GM12878 (cell line): ENCODE measurements at regions not wholly inside any gene's neighbourhood (a gene's known extent, or its start where the extent isn't known, plus 50 kb on each side); places are given as distances from the start of the nearest gene placed in this dataset.

Source experiments
- ATAC-seq: fragments of 200-7000 bp; cut with Tn5 transposase; 3 replicates; pipeline ENCODE4 v1.9.1; 2020; ENCODE audit warnings: mild to moderate bottlenecking, moderate library complexity
- BruUV-seq: library from RNA; stranded (reverse); fragments of 400-500 nt; replicated peaks from 2 replicates; lab custom pipeline; 2021; lab: Mats Ljungman, UMichigan
- CTCF ChIA-PET: fragments of 300-600 bp; sonication (Branson Sonifier 250); formaldehyde crosslinking; extraction: SDS; loops from one replicate; lab custom pipeline; 2021; ENCODE audit warnings: inconsistent platforms; lab: Yijun Ruan, JAX
- POLR2A ChIA-PET: fragments of 350-600 bp; formaldehyde crosslinking; extraction: SDS; loops from one replicate; lab custom pipeline; 2021; ENCODE audit warnings: inconsistent platforms; lab: Charles Lee
- RAD21 ChIA-PET: fragments of 300-600 bp; sonication (Branson Sonifier 250); formaldehyde crosslinking; loops from one replicate; lab custom pipeline; 2023; ENCODE audit warnings: antibody characterized with exemption; ENCODE audit not compliant: unreplicated experiment; lab: Charles Lee
- SMC1A ChIA-PET: fragments of 300-600 bp; sonication (Branson Sonifier 250); formaldehyde crosslinking; loops from one replicate; lab custom pipeline; 2023; ENCODE audit not compliant: unreplicated experiment, uncharacterized antibody; lab: Charles Lee
- DNase-seq: peaks from one replicate; pipeline ENCODE4 v3.0.0-alpha.2; 2011; ENCODE audit warnings: low read depth, low spot score
- FAIRE-seq: peaks from 3 replicates; lab custom pipeline; 2011; peaks lifted over from hg19 to GRCh38; lab: Jason Lieb, UNC
- H2AFZ ChIP-seq: 2 replicates; pipeline ENCODE4 v1.6.0; 2011; ENCODE audit warnings: low read depth, low read length, control low read depth; ENCODE audit not compliant: control insufficient read depth
- H3K27ac ChIP-seq: 2 replicates; pipeline ENCODE4 v1.5.1; 2011; ENCODE audit warnings: control low read depth; ENCODE audit not compliant: control insufficient read depth, insufficient read depth
- H3K27me3 ChIP-seq, 2 experiments: replicated peaks in 1 of 2; 2 replicates each; pipeline versions ENCODE4 v1.6.0 to v1.6.1; 2011; ENCODE audit warnings: low read length in 1 of 2; ENCODE audit not compliant: control insufficient read depth in 2 of 2, insufficient read depth in 2 of 2
- H3K36me3 ChIP-seq, 2 experiments: 2 replicates each; pipeline ENCODE4 v1.5.1; 2011; ENCODE audit warnings: low read length in 1 of 2; ENCODE audit not compliant: control insufficient read depth in 2 of 2, insufficient read depth in 2 of 2
- H3K4me1 ChIP-seq: 2 replicates; pipeline ENCODE4 v1.6.1; 2011; ENCODE audit warnings: mild to moderate bottlenecking, low read length, moderate library complexity, mixed read lengths; ENCODE audit not compliant: control insufficient read depth, insufficient read depth
- H3K4me2 ChIP-seq: 2 replicates; pipeline ENCODE4 v1.6.0; 2011; ENCODE audit warnings: control low read depth; ENCODE audit not compliant: control insufficient read depth, insufficient read depth
- H3K4me3 ChIP-seq: fragments of 200-600 bp; sonication (generic); 2 replicates; pipeline ENCODE4 v1.5.1; 2016
- H3K79me2 ChIP-seq: 2 replicates; pipeline ENCODE4 v1.6.0; 2011; ENCODE audit warnings: low read length; ENCODE audit not compliant: control insufficient read depth, insufficient read depth
- H3K9ac ChIP-seq: 2 replicates; pipeline ENCODE4 v1.8.0; 2011; ENCODE audit warnings: low read length, control low read depth, mixed read lengths; ENCODE audit not compliant: control insufficient read depth, insufficient read depth
- H3K9me3 ChIP-seq: replicated peaks from 3 replicates; pipeline ENCODE4 v1.5.1; 2011; ENCODE audit warnings: mild to moderate bottlenecking, low read length; ENCODE audit not compliant: control insufficient read depth, insufficient read depth
- H4K20me1 ChIP-seq: 2 replicates; pipeline ENCODE4 v1.6.0; 2011; ENCODE audit not compliant: control insufficient read depth, insufficient read depth
- BCL11A ChIP-seq: IDR thresholded peaks from 2 replicates; pipeline ENCODE4 v1.6.1; 2011; ENCODE audit warnings: low read depth, low read length
- CBFB ChIP-seq: IDR thresholded peaks from 2 replicates; pipeline ENCODE4 v1.6.1; 2016; ENCODE audit warnings: antibody characterized with exemption, low read depth
- CBX5 ChIP-seq: sonication (generic); IDR thresholded peaks from 2 replicates; pipeline ENCODE4 v1.6.1; 2016; ENCODE audit warnings: low read depth, moderate library complexity, mild to moderate bottlenecking, inconsistent platforms
- ESRRA ChIP-seq: IDR thresholded peaks from 2 replicates; pipeline ENCODE4 v1.6.1; 2012; ENCODE audit warnings: mild to moderate bottlenecking, low read length, improper control_type of control experiment
- JUND ChIP-seq: IDR thresholded peaks from 2 replicates; pipeline ENCODE4 v1.6.1; 2012; ENCODE audit warnings: low read depth, mild to moderate bottlenecking, low read length, improper control_type of control experiment, moderate library complexity
- KLF5 ChIP-seq: fragments of 450-650 bp; IDR thresholded peaks from 2 replicates; pipeline ENCODE4 v1.6.1; 2014; ENCODE audit warnings: mild to moderate bottlenecking; ENCODE audit not compliant: partially characterized antibody
- LARP7 ChIP-seq: fragments of 450-650 bp; IDR thresholded peaks from 2 replicates; pipeline ENCODE4 v1.6.1; 2017; ENCODE audit warnings: mild to moderate bottlenecking
- MEF2A ChIP-seq: IDR thresholded peaks from 2 replicates; pipeline ENCODE4 v1.6.1; 2011; ENCODE audit warnings: low read depth, mild to moderate bottlenecking, low read length, moderate library complexity; ENCODE audit not compliant: insufficient read depth
- MXI1 ChIP-seq: fragments of 150-350 bp; IDR thresholded peaks from 2 replicates; pipeline ENCODE4 v1.6.1; 2011; ENCODE audit warnings: low read depth, mild to moderate bottlenecking, inconsistent platforms, low read length, improper control_type of control experiment
- MYC ChIP-seq: IDR thresholded peaks from 2 replicates; pipeline ENCODE4 v1.6.1; 2011; ENCODE audit warnings: mild to moderate bottlenecking, low read length, moderate library complexity, inconsistent platforms; ENCODE audit not compliant: insufficient read depth, insufficient replicate concordance, insufficient read length, severe bottlenecking
- NFXL1 ChIP-seq: fragments of 450-650 bp; IDR thresholded peaks from 2 replicates; pipeline ENCODE4 v1.6.1; 2017; ENCODE audit warnings: antibody characterized with exemption, mild to moderate bottlenecking, borderline replicate concordance
- POLR2A ChIP-seq: IDR thresholded peaks from 2 replicates; pipeline ENCODE4 v1.6.1; 2011; ENCODE audit warnings: low read depth, mild to moderate bottlenecking, low read length
- SMAD5 ChIP-seq: IDR thresholded peaks from 2 replicates; pipeline ENCODE4 v1.6.1; 2016; ENCODE audit warnings: antibody characterized with exemption, low read depth
- WRNIP1 ChIP-seq: IDR thresholded peaks from 2 replicates; pipeline ENCODE4 v1.6.1; 2011; ENCODE audit warnings: low read depth, low read length, improper control_type of control experiment, borderline replicate concordance
- ZNF24 ChIP-seq: fragments of 450-650 bp; IDR thresholded peaks from 2 replicates; pipeline ENCODE4 v1.6.1; 2017; ENCODE audit warnings: antibody characterized with exemption, mild to moderate bottlenecking
- WGBS: methylation state at CpG from one replicate; pipeline ENCODE4 v1.1.6; 2016; ENCODE audit warnings: low lambda C conversion rate; ENCODE audit not compliant: insufficient replicate concordance, insufficient coverage; ENCODE audit errors: missing lambda C conversion rate; 5-methylcytosine and 5-hydroxymethylcytosine counted together
- in situ Hi-C: fragments of 300-500 bp; cut with MboI; formaldehyde crosslinking; loops from 9 replicates; pipeline ENCODE4 v1.14.3; 2018; ENCODE audit warnings: mixed read lengths
- intact Hi-C: fragments of 100-400 bp; cut with micrococcal nuclease; formaldehyde crosslinking; loops from one replicate; pipeline ENCODE4 v1.14.2; 2022; ENCODE audit not compliant: unreplicated experiment
- TF ChIP-seq, protein P1 (sequence below): IDR thresholded peaks from 2 replicates; pipeline ENCODE4 v1.6.1; 2012; ENCODE audit warnings: mild to moderate bottlenecking, low read depth, low read length
- TF ChIP-seq, protein P2 (sequence below): fragments of 450-650 bp; formaldehyde crosslinking; IDR thresholded peaks from 2 replicates; pipeline ENCODE4 v1.4.0; 2020; ENCODE audit warnings: mild to moderate bottlenecking, moderate library complexity

DNA sequence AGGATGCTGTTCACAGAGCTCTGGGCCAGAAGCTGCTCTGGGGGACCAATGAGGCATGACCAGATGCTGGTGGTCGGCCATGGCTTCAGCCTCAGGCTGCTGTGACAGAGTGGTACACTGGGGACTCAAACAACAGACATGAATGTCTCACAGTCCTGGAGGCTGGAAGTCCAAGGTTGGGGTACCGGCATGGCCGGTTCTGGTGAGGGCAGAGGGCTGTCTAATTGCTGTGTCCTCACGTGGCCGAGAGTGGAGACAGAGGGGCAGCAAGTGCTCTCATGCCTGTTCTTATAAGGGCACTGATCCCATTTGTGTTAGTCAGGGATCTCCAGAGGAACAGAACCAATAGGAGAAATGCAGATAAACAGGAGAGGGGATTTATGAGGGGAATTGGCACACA is 253.5 kb upstream of the C1orf174 start (continued):
- TF ChIP-seq, protein P1, sequence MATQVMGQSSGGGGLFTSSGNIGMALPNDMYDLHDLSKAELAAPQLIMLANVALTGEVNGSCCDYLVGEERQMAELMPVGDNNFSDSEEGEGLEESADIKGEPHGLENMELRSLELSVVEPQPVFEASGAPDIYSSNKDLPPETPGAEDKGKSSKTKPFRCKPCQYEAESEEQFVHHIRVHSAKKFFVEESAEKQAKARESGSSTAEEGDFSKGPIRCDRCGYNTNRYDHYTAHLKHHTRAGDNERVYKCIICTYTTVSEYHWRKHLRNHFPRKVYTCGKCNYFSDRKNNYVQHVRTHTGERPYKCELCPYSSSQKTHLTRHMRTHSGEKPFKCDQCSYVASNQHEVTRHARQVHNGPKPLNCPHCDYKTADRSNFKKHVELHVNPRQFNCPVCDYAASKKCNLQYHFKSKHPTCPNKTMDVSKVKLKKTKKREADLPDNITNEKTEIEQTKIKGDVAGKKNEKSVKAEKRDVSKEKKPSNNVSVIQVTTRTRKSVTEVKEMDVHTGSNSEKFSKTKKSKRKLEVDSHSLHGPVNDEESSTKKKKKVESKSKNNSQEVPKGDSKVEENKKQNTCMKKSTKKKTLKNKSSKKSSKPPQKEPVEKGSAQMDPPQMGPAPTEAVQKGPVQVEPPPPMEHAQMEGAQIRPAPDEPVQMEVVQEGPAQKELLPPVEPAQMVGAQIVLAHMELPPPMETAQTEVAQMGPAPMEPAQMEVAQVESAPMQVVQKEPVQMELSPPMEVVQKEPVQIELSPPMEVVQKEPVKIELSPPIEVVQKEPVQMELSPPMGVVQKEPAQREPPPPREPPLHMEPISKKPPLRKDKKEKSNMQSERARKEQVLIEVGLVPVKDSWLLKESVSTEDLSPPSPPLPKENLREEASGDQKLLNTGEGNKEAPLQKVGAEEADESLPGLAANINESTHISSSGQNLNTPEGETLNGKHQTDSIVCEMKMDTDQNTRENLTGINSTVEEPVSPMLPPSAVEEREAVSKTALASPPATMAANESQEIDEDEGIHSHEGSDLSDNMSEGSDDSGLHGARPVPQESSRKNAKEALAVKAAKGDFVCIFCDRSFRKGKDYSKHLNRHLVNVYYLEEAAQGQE: no peak
- TF ChIP-seq ZNF24: no peak
- TF ChIP-seq, all 136 proteins: peak for 0

DNA sequence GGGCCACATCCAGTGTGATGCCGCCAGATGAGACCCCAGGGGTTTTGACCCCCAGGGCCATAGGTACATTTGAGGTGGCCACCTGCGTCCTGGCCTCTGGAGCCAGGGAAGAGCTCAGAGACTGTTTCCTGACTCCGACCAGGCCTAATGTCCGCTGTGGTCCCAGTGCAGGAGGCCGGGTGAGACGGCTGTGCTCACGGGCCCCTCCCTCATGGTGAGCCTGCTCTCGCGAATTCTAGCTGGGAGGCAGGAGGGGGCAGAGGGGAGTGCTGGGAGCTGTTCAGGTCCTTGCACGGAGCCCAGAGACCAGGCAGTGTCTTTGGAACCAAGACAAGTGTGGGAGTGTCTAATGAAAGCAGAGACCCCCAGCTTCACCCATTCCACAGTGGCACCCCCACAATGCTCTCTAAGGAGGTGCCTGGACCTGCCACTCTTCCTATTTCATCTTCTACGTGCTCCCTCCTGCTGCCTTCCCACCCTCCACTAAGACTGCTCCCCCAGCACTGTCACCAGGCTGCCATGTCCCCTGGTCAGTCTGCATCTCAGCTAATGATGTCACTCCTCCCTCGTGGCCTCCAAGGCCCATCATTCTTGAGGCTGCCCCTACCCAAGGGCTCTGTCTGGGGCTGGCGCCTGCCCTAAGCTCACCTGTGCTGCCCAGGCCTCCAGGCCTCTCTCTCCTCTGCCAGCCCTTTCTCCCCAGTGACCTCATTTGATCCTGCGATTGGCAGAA is 256.3 kb upstream of the C1orf174 start:
- RAD21 ChIA-PET: no interaction called here
- intact Hi-C loops: no loop called here
- SMC1A ChIA-PET: no interaction called here
- no peak for TF ChIP-seq CBFB
- TF ChIP-seq NFXL1: no peak
- TF ChIP-seq KLF5: no peak
- TF ChIP-seq WRNIP1: no peak
- TF ChIP-seq, protein P2, sequence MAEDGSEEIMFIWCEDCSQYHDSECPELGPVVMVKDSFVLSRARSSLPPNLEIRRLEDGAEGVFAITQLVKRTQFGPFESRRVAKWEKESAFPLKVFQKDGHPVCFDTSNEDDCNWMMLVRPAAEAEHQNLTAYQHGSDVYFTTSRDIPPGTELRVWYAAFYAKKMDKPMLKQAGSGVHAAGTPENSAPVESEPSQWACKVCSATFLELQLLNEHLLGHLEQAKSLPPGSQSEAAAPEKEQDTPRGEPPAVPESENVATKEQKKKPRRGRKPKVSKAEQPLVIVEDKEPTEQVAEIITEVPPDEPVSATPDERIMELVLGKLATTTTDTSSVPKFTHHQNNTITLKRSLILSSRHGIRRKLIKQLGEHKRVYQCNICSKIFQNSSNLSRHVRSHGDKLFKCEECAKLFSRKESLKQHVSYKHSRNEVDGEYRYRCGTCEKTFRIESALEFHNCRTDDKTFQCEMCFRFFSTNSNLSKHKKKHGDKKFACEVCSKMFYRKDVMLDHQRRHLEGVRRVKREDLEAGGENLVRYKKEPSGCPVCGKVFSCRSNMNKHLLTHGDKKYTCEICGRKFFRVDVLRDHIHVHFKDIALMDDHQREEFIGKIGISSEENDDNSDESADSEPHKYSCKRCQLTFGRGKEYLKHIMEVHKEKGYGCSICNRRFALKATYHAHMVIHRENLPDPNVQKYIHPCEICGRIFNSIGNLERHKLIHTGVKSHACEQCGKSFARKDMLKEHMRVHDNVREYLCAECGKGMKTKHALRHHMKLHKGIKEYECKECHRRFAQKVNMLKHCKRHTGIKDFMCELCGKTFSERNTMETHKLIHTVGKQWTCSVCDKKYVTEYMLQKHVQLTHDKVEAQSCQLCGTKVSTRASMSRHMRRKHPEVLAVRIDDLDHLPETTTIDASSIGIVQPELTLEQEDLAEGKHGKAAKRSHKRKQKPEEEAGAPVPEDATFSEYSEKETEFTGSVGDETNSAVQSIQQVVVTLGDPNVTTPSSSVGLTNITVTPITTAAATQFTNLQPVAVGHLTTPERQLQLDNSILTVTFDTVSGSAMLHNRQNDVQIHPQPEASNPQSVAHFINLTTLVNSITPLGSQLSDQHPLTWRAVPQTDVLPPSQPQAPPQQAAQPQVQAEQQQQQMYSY (CRISPR knock-in tag): no peak
- no peak for TF ChIP-seq MEF2A
- TF ChIP-seq POLR2A: no peak
- TF ChIP-seq MXI1: no peak
- no peak for TF ChIP-seq BCL11A
- no peak for TF ChIP-seq CBX5
- no peak for TF ChIP-seq JUND
- no peak for TF ChIP-seq ESRRA
- TF ChIP-seq SMAD5: no peak
- TF ChIP-seq MYC: no peak
- no peak for TF ChIP-seq LARP7

More for the DNA sequence above, 256.3 kb upstream of the C1orf174 start:
- FAIRE-seq (no peak), ATAC-seq (no peak), DNase-seq (no peak)
- H3K4me2 ChIP-seq: no peak overlapping the region
- no peaks in the 10 kb centered on the region for H3K27me3 ChIP-seq
- BruUV-seq: no TSS peak
- 19% methylated on average over 14 of the region's 14 CpGs for WGBS
- in situ Hi-C loops: no loop called here
- no peak overlapping the region for H3K4me3 ChIP-seq
- H3K4me1 ChIP-seq: no peaks in the 10 kb centered on the region
- ChIA-PET POLR2A (no interaction called here), CTCF (no interaction called here)
- H3K27ac ChIP-seq: no peak overlapping the region
- no peaks in the 10 kb centered on the region for H3K36me3 ChIP-seq
- no peak overlapping the region for H2AFZ ChIP-seq
- H3K9ac ChIP-seq: no peak overlapping the region
- no peaks in the 10 kb centered on the region for H3K9me3 ChIP-seq
- no peaks in the 10 kb centered on the region for H3K79me2 ChIP-seq
- H4K20me1 ChIP-seq: no peaks in the 10 kb centered on the region
